Liver (tissue), 8 donors: ENCODE measurements at regions not wholly inside any gene's neighbourhood (a gene's known extent, or its start where the extent isn't known, plus 50 kb on each side); places are given as distances from the start of the nearest gene placed in this dataset.

Experiments
- DNase-seq: peaks from one replicate; pipeline ENCODE4 v3.0.0-alpha.2; 2017; ENCODE audit warnings: low spot score
- H3K27ac ChIP-seq, 2 donors: one replicate each; pipeline ENCODE4 v1.7.0; 2013; ENCODE audit warnings: inconsistent platforms in 2 of 2, low read length in 2 of 2, control low read depth in 1 of 2, low read depth in 1 of 2, mild to moderate bottlenecking in 1 of 2
- H3K27me3 ChIP-seq, 4 donors: one replicate each; pipeline versions ENCODE4 v1.6.1 to v1.7.0; 2013; ENCODE audit warnings: low read length in 3 of 4, inconsistent platforms in 1 of 4, mild to moderate bottlenecking in 1 of 4, moderate library complexity in 1 of 4; ENCODE audit not compliant: control insufficient read depth in 4 of 4, insufficient read depth in 4 of 4
- H3K36me3 ChIP-seq, 4 donors: one replicate each; pipeline versions ENCODE4 v1.6.1 to v1.7.0; 2013; ENCODE audit warnings: low read length in 3 of 4, mild to moderate bottlenecking in 3 of 4, low read depth in 1 of 4, moderate library complexity in 1 of 4; ENCODE audit not compliant: control insufficient read depth in 4 of 4, insufficient read depth in 3 of 4
- H3K4me1 ChIP-seq, 4 donors: one replicate each; pipeline versions ENCODE4 v1.6.1 to v1.7.0; 2013; ENCODE audit warnings: low read length in 3 of 4, mild to moderate bottlenecking in 3 of 4, moderate library complexity in 1 of 4; ENCODE audit not compliant: control insufficient read depth in 4 of 4, insufficient read depth in 4 of 4
- H3K4me3 ChIP-seq, 3 donors: one replicate each; pipeline versions ENCODE4 v1.6.1 to v1.7.0; 2013; ENCODE audit warnings: low read length in 3 of 3, control low read depth in 1 of 3, low read depth in 1 of 3, mild to moderate bottlenecking in 1 of 3
- H3K9ac ChIP-seq, 2 donors: one replicate each; pipeline ENCODE4 v1.7.0; 2013; ENCODE audit warnings: low read length in 2 of 2, mild to moderate bottlenecking in 2 of 2, moderate library complexity in 2 of 2, control low read depth in 1 of 2, low read depth in 1 of 2
- H3K9me3 ChIP-seq, 4 donors: one replicate each; pipeline versions ENCODE4 v1.6.1 to v1.7.0; 2013; ENCODE audit warnings: low read length in 3 of 4; ENCODE audit not compliant: control insufficient read depth in 4 of 4
- ATF3 ChIP-seq: IDR thresholded peaks from 2 replicates; pipeline ENCODE4 v1.6.1; 2016; ENCODE audit warnings: antibody characterized with exemption
- CTCF ChIP-seq: fragments of 150-350 bp; IDR thresholded peaks from 2 replicates; pipeline ENCODE4 v1.5.1; 2017; ENCODE audit warnings: improper control_type of control experiment, low read depth, low read length; ENCODE audit not compliant: missing input control
- EGR1 ChIP-seq, 2 donors: IDR thresholded peaks; 2 replicates each; pipeline ENCODE4 v1.6.1; 2016 to 2018; ENCODE audit warnings: antibody characterized with exemption in 2 of 2, low read depth in 2 of 2
- FOXA1 ChIP-seq: IDR thresholded peaks from 2 replicates; pipeline ENCODE4 v1.6.1; 2016; ENCODE audit warnings: antibody characterized with exemption
- FOXA2 ChIP-seq: IDR thresholded peaks from 2 replicates; pipeline ENCODE4 v1.6.1; 2016; ENCODE audit warnings: antibody characterized with exemption
- GABPA ChIP-seq, 2 donors: IDR thresholded peaks in 1 of 2; conservative IDR thresholded peaks in 1 of 2; 2 replicates each; pipeline ENCODE4 v1.6.1; 2016; ENCODE audit warnings: antibody characterized with exemption in 2 of 2, mild to moderate bottlenecking in 1 of 2, moderate library complexity in 1 of 2
- HNF4A ChIP-seq, 2 donors: conservative IDR thresholded peaks; 2 replicates each; pipeline ENCODE4 v1.6.1; 2016; ENCODE audit warnings: antibody characterized with exemption in 2 of 2, mild to moderate bottlenecking in 2 of 2
- HNF4G ChIP-seq: IDR thresholded peaks from 2 replicates; pipeline ENCODE4 v1.6.1; 2016; ENCODE audit warnings: antibody characterized with exemption
- JUND ChIP-seq, 2 donors: IDR thresholded peaks; 2 replicates each; pipeline ENCODE4 v1.6.1; 2016; ENCODE audit warnings: antibody characterized with exemption in 2 of 2
- MAX ChIP-seq: IDR thresholded peaks from 2 replicates; pipeline ENCODE4 v1.6.1; 2016; ENCODE audit warnings: antibody characterized with exemption
- NR2F2 ChIP-seq: IDR thresholded peaks from 2 replicates; pipeline ENCODE4 v1.6.1; 2016; ENCODE audit warnings: antibody characterized with exemption
- RAD21 ChIP-seq, 2 donors: IDR thresholded peaks; 2 replicates each; pipeline ENCODE4 v1.6.1; 2016; ENCODE audit warnings: antibody characterized with exemption in 2 of 2, mild to moderate bottlenecking in 2 of 2
- REST ChIP-seq: IDR thresholded peaks from 2 replicates; pipeline ENCODE4 v1.6.1; 2016; ENCODE audit warnings: antibody characterized with exemption, mild to moderate bottlenecking
- RXRA ChIP-seq, 2 donors: IDR thresholded peaks; 2 replicates each; pipeline ENCODE4 v1.6.1; 2017 to 2018; ENCODE audit warnings: antibody characterized with exemption in 2 of 2, mild to moderate bottlenecking in 1 of 2
- SP1 ChIP-seq: IDR thresholded peaks from 2 replicates; pipeline ENCODE4 v1.6.1; 2018; ENCODE audit warnings: antibody characterized with exemption, mild to moderate bottlenecking
- TAF1 ChIP-seq: conservative IDR thresholded peaks from 2 replicates; pipeline ENCODE4 v1.6.1; 2016; ENCODE audit warnings: antibody characterized with exemption, mild to moderate bottlenecking
- YY1 ChIP-seq: IDR thresholded peaks from 2 replicates; pipeline ENCODE4 v1.6.1; 2016; ENCODE audit warnings: antibody characterized with exemption, mild to moderate bottlenecking
- ZBTB33 ChIP-seq: IDR thresholded peaks from 2 replicates; pipeline ENCODE4 v1.6.1; 2016; ENCODE audit warnings: antibody characterized with exemption
- WGBS: extraction: QIAGEN DNeasy Blood & Tissue Kit; methylation state at CpG from one replicate; pipeline ENCODE4 v1.1.7; 2013; 5-methylcytosine and 5-hydroxymethylcytosine counted together
- donor health status: healthy.
- donor health status: healthy.
- donor health status: healthy.
- donor health status: healthy.
- donor health status: healthy.

GRCh38 chr13:107252021-107252420 is 684.1 kb upstream of the ARGLU1 start:
- WGBS, result 56% methylated on average over 6 of the region's 6 CpGs
- no peak overlapping the region for H3K27ac ChIP-seq
- H3K4me3 ChIP-seq, result no peak overlapping the region
- peaks cover 0 to 6% (median 2%) of the 10 kb centered on the region in 4 donors for H3K27me3 ChIP-seq
- H3K9ac ChIP-seq, result no peak overlapping the region
- no peaks in the 10 kb centered on the region for H3K36me3 ChIP-seq
- no peaks in the 10 kb centered on the region for H3K9me3 ChIP-seq
- TF ChIP-seq HNF4G (no peak), TAF1 (no peak), MAX (no peak), EGR1 (IDR thresholded peaks at IDR 0.05; ENCODE audit: low read depth in 2 of 2) (no peak), GABPA (IDR thresholded peaks at IDR 0.05 in 1 of 2, conservative IDR thresholded peaks at IDR 0.05 in 1 of 2) (no peak), YY1 (no peak), HNF4A (conservative IDR thresholded peaks at IDR 0.05) (no peak), FOXA1 (no peak), REST (no peak), CTCF (no peak), NR2F2 (no peak), ZBTB33 (no peak), RAD21 (IDR thresholded peaks at IDR 0.05) (no peak), FOXA2 (no peak), RXRA (IDR thresholded peaks at IDR 0.05) (no peak), SP1 (no peak), ATF3 (no peak), JUND (IDR thresholded peaks at IDR 0.05) (no peak)
- H3K4me1 ChIP-seq, result no peaks in the 10 kb centered on the region
- DNase-seq, result no peak

GRCh38 chr13:107251341-107251740 is 683.4 kb upstream of the ARGLU1 start:
- no peak overlapping the region for H3K9ac ChIP-seq
- H3K27ac ChIP-seq, result no peak overlapping the region
- no peak for DNase-seq
- H3K36me3 ChIP-seq, result no peaks in the 10 kb centered on the region
- no peak overlapping the region for H3K4me3 ChIP-seq
- 73% methylated on average over 4 of the region's 4 CpGs for WGBS
- H3K9me3 ChIP-seq, result no peaks in the 10 kb centered on the region
- H3K27me3 ChIP-seq, result peaks cover 0 to 6% (median 2%) of the 10 kb centered on the region in 4 donors
- H3K4me1 ChIP-seq, result no peaks in the 10 kb centered on the region
- TF ChIP-seq NR2F2 (no peak), JUND (IDR thresholded peaks at IDR 0.05) (no peak), GABPA (IDR thresholded peaks at IDR 0.05 in 1 of 2, conservative IDR thresholded peaks at IDR 0.05 in 1 of 2) (no peak), RXRA (IDR thresholded peaks at IDR 0.05) (no peak), REST (no peak), ATF3 (no peak), ZBTB33 (no peak), MAX (no peak)
